ENCODE measurements at regions not wholly inside any gene's neighbourhood (a gene's known extent, or its start where the extent isn't known, plus 50 kb on each side); places are given as distances from the start of the nearest gene placed in this dataset.
A peak's percentile ranks its signal among the peaks of the same experiment; 100 is the strongest.

- DNase-seq (ENCODE audit: low read depth), result no peak
- no peak for TF ChIP-seq CTCF (conservative IDR thresholded peaks at IDR 0.05; ENCODE audit: control insufficient read depth, insufficient read depth, low read depth, low read length)
- no peak overlapping the region for H3K4me3 ChIP-seq (ENCODE audit: control insufficient read depth, low read depth, low read length)
These were observed 451.5 kb downstream of the PCDH11X start for GRCh38 chrX:92230628-92231027.

- H3K4me3 ChIP-seq (ENCODE audit: control insufficient read depth, low read depth, low read length), result no peak overlapping the region
- TF ChIP-seq CTCF (conservative IDR thresholded peaks at IDR 0.05; ENCODE audit: control insufficient read depth, insufficient read depth, low read depth, low read length), result no peak
These were observed 452.2 kb downstream of the PCDH11X start for GRCh38 chrX:92231391-92231790.

GRCh38 chrX:92232182-92232581 lies 453.0 kb downstream of the PCDH11X start:
- peak; percentile 39 for TF ChIP-seq CTCF (conservative IDR thresholded peaks at IDR 0.05; ENCODE audit: control insufficient read depth, insufficient read depth, low read depth, low read length)
- H3K4me3 ChIP-seq (ENCODE audit: control insufficient read depth, low read depth, low read length), result no peak overlapping the region
- DNase-seq (ENCODE audit: low read depth), result peak; percentile 4

More at GRCh38 chrX:92231391-92231790, 452.2 kb downstream of the PCDH11X start:
- DNase-seq (ENCODE audit: low read depth), result no peak

- TF ChIP-seq CTCF (conservative IDR thresholded peaks at IDR 0.05; ENCODE audit: control insufficient read depth, insufficient read depth, low read depth, low read length), result no peak
- no peak overlapping the region for H3K4me3 ChIP-seq (ENCODE audit: control insufficient read depth, low read depth, low read length)
- DNase-seq (ENCODE audit: low read depth), result no peak
These were observed 462.1 kb downstream of the PCDH11X start for GRCh38 chrX:92241249-92241648.

- no peak for TF ChIP-seq CTCF (conservative IDR thresholded peaks at IDR 0.05; ENCODE audit: control insufficient read depth, insufficient read depth, low read depth, low read length)
- DNase-seq (ENCODE audit: low read depth), result peak; percentile 1
- no peak overlapping the region for H3K4me3 ChIP-seq (ENCODE audit: control insufficient read depth, low read depth, low read length)
These were observed 467.9 kb downstream of the PCDH11X start for GRCh38 chrX:92247076-92247475.

- DNase-seq (ENCODE audit: low read depth), result no peak
- H3K4me3 ChIP-seq (ENCODE audit: control insufficient read depth, low read depth, low read length), result no peak overlapping the region
- no peak for TF ChIP-seq CTCF (conservative IDR thresholded peaks at IDR 0.05; ENCODE audit: control insufficient read depth, insufficient read depth, low read depth, low read length)
These were observed 469.9 kb downstream of the PCDH11X start for GRCh38 chrX:92249125-92249524.

GRCh38 chrX:92260102-92260501 lies 480.9 kb downstream of the PCDH11X start:
- H3K4me3 ChIP-seq (ENCODE audit: control insufficient read depth, low read depth, low read length), result no peak overlapping the region
- no peak for TF ChIP-seq CTCF (conservative IDR thresholded peaks at IDR 0.05; ENCODE audit: control insufficient read depth, insufficient read depth, low read depth, low read length)
- DNase-seq (ENCODE audit: low read depth), result no peak
